ENCODE measurements at regions not wholly inside any gene's neighbourhood (a gene's known extent, or its start where the extent isn't known, plus 50 kb on each side); places are given as distances from the start of the nearest gene placed in this dataset.
A peak's percentile ranks its signal among the peaks of the same experiment; 100 is the strongest.

- no peak for DNase-seq (ENCODE audit: low read depth in 2 of 2)
Measured at GRCh38 chr5:30063503-30063902, 1130.0 kb upstream of the CDH6 start.

DNA sequence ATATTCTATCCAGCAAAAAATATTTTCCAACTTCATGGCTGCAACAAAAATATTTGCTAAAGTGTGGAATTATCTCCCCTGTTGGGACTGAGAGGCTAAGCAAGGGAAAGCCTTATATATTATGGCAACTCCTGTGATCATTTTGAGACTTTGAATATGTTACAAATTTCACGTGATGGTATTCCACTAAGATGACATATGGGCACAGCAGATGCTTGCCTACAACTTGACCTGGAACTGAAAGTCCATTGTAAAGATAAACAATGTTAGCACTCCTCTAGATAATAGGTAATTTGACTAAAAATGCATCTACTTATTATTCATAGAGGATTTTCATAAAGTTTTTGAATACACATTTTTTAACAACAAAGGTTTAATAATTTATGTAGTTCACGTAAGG is 1141.5 kb upstream of the CDH6 start:
- no peak for DNase-seq (ENCODE audit: low read depth in 2 of 2)

DNA sequence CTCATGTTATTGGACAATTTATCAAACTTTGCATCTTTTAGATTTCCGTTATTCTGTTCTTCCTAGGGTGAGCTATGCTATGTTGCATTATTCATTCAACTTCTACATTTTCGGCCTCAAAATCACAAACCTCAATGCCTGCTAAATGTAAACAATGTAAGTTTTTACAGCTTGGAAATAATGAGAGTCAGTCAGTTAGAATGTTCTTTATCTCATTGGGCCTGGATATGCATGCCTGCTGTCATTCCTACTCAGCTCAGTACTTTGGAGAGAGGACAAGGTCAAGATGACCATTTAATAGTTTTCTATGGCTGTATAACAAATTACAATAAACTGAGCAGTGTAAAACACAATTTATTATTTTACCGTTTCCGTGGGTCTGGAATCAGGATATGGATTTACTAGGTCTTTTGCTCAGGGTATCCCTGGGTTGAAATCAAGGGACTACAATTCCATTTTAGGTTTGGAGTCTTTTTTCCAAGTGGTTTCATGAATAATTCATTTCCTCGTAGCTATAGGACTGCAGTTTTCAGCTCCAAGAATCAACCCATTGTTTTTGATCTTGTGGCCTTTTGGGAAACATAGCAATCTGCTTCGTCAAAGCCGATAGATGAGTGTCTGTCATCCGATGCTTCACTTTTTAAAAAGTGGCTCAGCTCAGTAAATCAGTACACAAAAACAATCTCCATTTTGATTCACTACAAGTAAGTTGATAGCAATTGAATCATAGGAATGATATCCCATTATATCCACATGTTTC is 1143.2 kb upstream of the CDH6 start:
- no peak for DNase-seq (ENCODE audit: low read depth in 2 of 2)

- no peak for DNase-seq (ENCODE audit: low read depth in 2 of 2)
Measured at GRCh38 chr5:30042677-30043076, 1150.8 kb upstream of the CDH6 start.

DNA sequence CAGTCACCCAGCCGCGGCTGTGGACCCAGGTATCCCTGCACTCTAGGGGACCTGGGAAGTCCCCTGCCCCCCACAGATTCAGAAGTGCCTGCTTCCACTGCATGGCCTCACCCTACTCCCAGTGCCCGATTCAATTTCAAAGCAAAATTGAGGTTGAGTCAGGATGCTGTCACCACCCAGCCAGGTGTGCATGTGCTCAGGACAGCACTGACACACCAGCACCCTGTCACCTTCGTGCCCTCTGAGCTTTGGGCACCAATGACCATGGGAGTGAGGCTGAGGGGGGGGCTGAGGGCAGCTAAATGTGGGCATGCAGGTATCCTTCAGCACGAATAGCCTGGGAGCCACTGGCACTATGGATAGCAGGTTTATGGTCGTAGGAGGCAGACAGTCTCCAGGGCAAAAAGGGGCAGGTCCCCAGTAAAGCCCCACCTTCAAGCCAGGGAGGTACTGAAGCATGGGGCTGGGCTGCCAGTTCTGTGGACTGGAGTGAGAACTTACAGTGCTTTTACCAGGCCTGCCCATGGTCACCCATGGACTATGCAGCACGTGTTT is 1151.6 kb upstream of the CDH6 start:
- DNase-seq (ENCODE audit: low read depth in 2 of 2), result no peak

DNA sequence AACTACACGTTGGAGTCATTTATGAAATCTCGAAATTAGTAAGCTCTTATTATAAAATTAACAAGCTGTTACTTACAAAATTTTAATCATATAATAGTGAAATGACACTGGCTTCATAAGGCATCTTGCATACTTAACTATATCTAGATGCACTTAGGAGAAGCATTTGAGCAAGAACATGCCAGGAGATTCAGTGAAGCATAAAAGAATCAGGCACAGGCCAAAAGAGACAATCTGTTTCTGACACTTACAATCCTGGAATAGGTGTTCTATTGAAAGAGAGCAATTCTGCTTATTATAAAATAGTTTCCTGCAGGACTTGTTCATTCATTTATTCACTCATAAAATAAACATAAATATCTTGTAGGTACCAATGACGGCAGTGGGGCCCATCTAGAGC is 1152.2 kb upstream of the CDH6 start:
- no peak for DNase-seq (ENCODE audit: low read depth in 2 of 2)

DNA sequence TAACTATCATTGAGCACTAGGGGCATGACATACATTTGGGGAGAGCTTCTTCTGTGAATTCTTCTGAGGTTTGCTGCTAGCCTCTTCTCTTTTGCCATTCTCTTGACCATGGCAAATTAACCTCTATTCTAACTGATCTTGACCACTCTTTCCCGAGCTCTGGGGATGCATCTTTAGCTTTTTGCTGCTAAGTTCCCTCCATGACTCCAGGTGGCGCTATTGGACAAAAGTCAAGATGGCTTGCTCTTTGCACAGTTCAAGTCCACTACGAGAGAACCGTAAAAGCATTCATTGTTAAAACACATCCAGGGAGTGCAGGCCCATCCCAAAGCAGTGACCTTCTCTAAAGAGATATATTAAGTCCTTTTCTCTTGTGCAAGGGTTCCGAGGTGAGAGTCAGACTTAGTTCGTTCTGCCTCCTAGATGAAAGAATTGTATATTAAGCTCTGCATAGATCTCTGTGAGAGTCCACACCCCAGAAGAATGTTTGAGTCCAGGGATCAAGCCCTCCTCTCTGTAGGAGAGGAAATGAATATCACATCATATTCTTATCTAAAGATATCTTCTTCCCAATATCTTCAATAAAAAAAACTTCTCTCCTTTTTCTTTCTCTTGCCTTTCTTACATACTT is 1152.9 kb upstream of the CDH6 start:
- DNase-seq (ENCODE audit: low read depth in 2 of 2), result peak; percentile 1 to 12

DNA sequence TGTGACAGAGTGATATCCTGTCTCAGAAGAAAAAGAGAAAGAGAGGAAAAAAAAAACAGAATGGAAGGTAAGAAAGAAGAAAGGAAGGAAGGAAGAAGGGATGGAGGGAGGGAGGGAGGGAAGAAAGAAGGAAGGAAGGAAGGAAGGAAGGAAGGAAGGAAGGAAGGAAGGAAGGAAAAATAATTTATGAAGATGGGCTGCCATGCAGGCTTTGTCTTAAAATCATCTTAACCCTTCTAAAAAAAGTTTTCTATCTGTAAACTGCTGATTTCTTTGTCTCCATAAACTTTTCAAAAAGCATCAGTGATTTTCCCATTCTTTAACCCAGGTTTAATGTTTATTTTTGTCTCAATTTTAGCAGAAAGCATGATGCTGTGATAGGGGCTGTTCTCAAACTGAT is 1154.1 kb upstream of the CDH6 start:
- no peak for DNase-seq (ENCODE audit: low read depth in 2 of 2)

DNA sequence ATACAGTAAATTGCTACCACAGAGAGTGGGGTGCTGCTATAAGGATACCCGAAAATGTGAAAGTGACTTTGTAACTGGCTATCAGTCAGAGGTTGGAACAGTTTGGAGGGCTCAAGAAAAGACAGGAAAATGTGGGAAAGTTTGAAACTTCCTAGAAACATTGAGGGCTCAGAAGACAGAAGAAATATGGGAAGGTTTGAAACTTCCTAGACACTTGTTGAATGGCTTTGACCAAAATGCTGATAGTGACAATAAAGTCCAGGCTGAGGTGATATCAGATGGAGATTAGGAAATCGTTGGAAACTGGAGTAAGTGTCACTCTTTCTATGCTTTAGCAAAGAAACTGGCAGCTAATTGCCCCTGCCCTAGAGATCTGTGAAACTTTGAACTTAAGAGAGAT is 1158.6 kb upstream of the CDH6 start:
- no peak for DNase-seq (ENCODE audit: low read depth in 2 of 2)

DNA sequence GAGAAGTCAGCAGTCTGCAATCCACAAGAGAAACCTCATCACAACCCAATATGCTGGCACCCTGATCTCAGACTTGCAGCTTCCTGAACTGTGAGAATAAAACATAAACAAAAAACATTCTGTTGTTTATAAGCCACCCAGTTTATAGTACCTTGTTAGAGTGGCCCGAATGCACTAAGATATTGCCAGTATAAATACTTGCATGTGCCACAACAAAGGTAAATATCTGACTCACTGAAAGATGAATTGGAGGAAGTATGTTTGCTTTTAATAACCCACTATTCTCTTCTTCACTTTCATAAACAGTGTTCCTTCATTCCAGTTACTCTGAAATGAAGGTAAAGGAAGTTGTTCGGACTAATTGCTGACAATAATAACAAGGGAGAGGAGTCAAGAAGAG is 1163.4 kb upstream of the CDH6 start:
- DNase-seq (ENCODE audit: low read depth in 2 of 2), result no peak

- DNase-seq (ENCODE audit: low read depth in 2 of 2), result no peak
Measured at GRCh38 chr5:30001826-30002225, 1191.7 kb upstream of the CDH6 start.

DNA sequence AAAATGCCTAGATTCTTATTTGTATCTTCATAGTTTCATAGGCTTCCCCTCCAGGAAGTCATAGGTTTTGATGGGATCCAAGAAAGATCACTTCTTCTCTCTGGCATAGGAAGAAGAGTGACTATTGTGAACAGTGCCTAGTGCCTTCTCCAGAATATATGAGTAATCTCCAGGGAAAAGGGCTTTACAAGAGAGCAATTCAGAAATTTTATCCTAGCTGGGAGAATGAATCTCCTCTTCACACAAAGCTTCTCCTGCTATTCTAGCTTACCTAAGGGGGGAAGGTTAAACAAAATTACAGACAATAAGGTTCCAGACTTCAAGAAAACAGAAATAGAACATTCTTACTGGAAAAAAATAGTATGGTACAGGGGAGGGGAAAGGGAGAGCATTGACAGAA is 1193.3 kb upstream of the CDH6 start:
- no peak for DNase-seq (ENCODE audit: low read depth in 2 of 2)

GRCh38 chr5:29995154-29995553 is 1198.3 kb upstream of the CDH6 start:
- DNase-seq (ENCODE audit: low read depth in 2 of 2), result no peak

DNA sequence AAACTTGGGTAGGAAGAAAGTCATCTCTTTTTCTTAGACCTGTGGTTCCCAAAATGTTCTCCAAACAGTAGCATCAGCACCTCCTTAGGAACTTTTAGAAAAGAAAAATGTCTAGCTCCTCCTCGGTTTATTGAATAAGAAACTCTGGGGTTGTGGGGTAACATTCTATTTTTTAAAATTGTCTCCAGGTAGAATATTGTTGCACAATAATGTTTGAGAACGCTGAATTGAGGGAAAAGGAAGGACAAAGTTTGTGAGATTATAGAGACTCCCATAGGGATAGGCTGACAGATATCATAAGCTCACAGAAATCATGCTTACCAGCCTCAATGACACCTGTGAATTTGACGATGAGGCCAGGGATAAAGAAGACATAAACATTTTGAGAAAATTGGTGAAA is 1199.0 kb upstream of the CDH6 start:
- no peak for DNase-seq (ENCODE audit: low read depth in 2 of 2)

- no peak for DNase-seq (ENCODE audit: low read depth in 2 of 2)
Measured at GRCh38 chr5:29993286-29993685, 1200.2 kb upstream of the CDH6 start.

DNA sequence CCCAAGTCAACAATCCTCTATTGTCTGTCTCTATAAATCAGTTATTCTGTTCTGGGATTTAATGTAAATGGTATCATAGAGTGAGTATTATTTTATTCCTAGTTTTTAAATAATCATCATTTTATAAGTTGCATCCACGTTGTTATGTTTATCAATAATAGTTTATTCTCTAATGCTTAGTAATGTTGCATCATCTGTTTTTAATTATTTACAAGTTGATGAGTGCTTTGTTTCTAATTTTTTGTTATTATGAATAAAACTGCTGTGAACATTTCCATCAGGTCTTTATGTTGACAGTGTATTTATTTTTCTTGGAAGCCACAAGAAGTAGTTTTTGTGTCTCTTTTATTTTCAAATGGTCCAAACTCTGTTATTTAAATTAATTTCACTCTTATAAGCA is 1201.2 kb upstream of the CDH6 start:
- DNase-seq (ENCODE audit: low read depth in 2 of 2), result no peak

- no peak for DNase-seq (ENCODE audit: low read depth in 2 of 2)
Measured at GRCh38 chr5:29990681-29991080, 1202.8 kb upstream of the CDH6 start.

- no peak for DNase-seq (ENCODE audit: low read depth in 2 of 2)
Measured at GRCh38 chr5:29984156-29984540, 1209.3 kb upstream of the CDH6 start.

DNA sequence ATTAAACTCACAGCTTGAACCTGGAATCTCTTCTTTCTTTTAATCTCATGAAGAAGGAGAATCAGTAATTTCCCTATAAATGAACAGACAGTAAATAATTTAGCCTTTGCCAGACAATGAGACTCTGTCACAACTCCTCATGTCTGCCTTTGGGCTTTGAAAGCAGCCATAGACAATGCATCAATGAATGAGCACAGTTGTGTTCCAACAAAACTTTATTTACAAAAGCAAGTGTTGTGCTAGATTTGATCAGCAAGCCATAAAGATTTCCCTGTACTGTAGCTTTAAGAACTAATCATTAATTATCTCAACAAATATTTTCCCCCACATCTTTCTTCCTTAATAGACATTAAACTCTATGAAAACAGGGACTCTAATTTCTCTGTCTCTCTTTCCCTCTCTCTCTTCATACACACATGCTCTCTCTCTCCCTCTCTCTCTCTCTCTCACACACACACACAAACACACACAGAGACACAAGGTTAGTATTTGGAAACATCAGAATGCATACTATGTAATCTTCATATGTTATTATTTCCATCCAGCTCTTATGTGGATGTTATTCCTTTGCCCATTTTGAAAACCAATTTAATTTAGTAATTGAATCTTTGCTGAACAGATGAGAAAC is 1209.8 kb upstream of the CDH6 start:
- DNase-seq (ENCODE audit: low read depth in 2 of 2), result no peak

- DNase-seq (ENCODE audit: low read depth in 2 of 2), result no peak
Measured at GRCh38 chr5:29982457-29982856, 1211.0 kb upstream of the CDH6 start.

GRCh38 chr5:29972597-29972996 is 1220.9 kb upstream of the CDH6 start:
- no peak for DNase-seq (ENCODE audit: low read depth in 2 of 2)

DNA sequence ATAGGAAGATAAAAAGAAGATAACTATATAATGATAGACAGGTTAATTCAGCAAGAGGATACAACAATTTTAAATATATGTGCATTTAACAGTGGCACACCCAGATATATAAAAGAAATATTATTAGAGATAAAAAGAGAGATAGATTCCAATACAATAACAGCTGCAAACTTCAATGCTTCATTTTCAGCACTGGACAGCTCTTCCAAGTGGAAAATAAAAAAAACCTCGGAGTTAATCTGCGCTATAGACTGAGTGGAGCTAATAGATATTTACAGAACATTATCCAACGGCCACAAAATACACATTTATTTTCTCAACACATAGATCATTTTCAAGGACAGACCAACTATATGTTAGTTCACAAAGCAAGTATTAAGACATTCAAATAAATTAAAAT is 1229.5 kb upstream of the CDH6 start:
- DNase-seq (ENCODE audit: low read depth in 2 of 2), result no peak

- no peak for DNase-seq (ENCODE audit: low read depth in 2 of 2)
Measured at GRCh38 chr5:29960323-29960722, 1233.2 kb upstream of the CDH6 start.
